Lower leg skin (tissue), 4 donors: ENCODE measurements at regions not wholly inside any gene's neighbourhood (a gene's known extent, or its start where the extent isn't known, plus 50 kb on each side); places are given as distances from the start of the nearest gene placed in this dataset.

Source experiments
- DNase-seq, 2 donors: peaks; one replicate each; pipeline ENCODE4 v3.0.0-alpha.2; 2019; ENCODE audit warnings: low spot score in 2 of 2
- H3K4me3 ChIP-seq: fragments of 200-600 bp; sonication (generic); 2 replicates; pipeline ENCODE4 v1.5.1; 2017; ENCODE audit warnings: mild to moderate bottlenecking, low read depth; ENCODE audit not compliant: poor library complexity, severe bottlenecking
- CTCF ChIP-seq, 3 donors: fragments of 450-650 bp; IDR thresholded peaks; one replicate each; pipeline ENCODE4 v1.5.1; 2016; ENCODE audit warnings: antibody characterized with exemption in 3 of 3, mild to moderate bottlenecking in 3 of 3, moderate library complexity in 2 of 3
- POLR2A ChIP-seq, 2 donors: fragments of 450-650 bp; IDR thresholded peaks; one replicate each; pipeline ENCODE4 v1.6.1; 2016 to 2017; ENCODE audit warnings: antibody characterized with exemption in 2 of 2, mild to moderate bottlenecking in 1 of 2, moderate library complexity in 1 of 2
- WGBS, 2 donors: methylation state at CpG; one replicate each; pipeline ENCODE4 v1.1.5; 2018; 5-methylcytosine and 5-hydroxymethylcytosine counted together
- intact Hi-C: fragments of 100-400 bp; cut with DNase I; formaldehyde crosslinking; loops from one replicate; pipeline ENCODE4 v1.15.0; 2023; ENCODE audit warnings: low total_unique reads

GRCh38 chr2:15092181-15092580, 459.7 kb downstream of the LRATD1 start:
- no peak overlapping the region for H3K4me3 ChIP-seq
- 14 to 50% methylated on average over 1 of the region's 1 CpG for WGBS, 2 donors
- DNase-seq, result no peak
- TF ChIP-seq POLR2A (IDR thresholded peaks at IDR 0.05), result no peak
- no peak for TF ChIP-seq CTCF (IDR thresholded peaks at IDR 0.05)
- intact Hi-C loops, result no loop called here

GRCh38 chr2:15092691-15093090, 460.2 kb downstream of the LRATD1 start:
- 46 to 53% methylated on average over 6 of the region's 6 CpGs for WGBS, 2 donors
- no peak overlapping the region for H3K4me3 ChIP-seq
- DNase-seq, result no peak
- TF ChIP-seq CTCF (IDR thresholded peaks at IDR 0.05), result no peak
- no peak for TF ChIP-seq POLR2A (IDR thresholded peaks at IDR 0.05)
- intact Hi-C loops, result no loop called here

GRCh38 chr2:15094161-15094560, 461.6 kb downstream of the LRATD1 start:
- TF ChIP-seq CTCF (IDR thresholded peaks at IDR 0.05), result no peak
- TF ChIP-seq POLR2A (IDR thresholded peaks at IDR 0.05), result no peak
- WGBS, 2 donors, result 85 to 89% methylated on average over 1 of the region's 1 CpG
- intact Hi-C loops, result no loop called here
- H3K4me3 ChIP-seq, result no peak overlapping the region
- DNase-seq, result no peak

GRCh38 chr2:15096873-15097272, 464.3 kb downstream of the NBAS start:
- TF ChIP-seq CTCF (IDR thresholded peaks at IDR 0.05), result no peak
- no peak for TF ChIP-seq POLR2A (IDR thresholded peaks at IDR 0.05)
- intact Hi-C loops, result no loop called here
- DNase-seq, result no peak
- no peak overlapping the region for H3K4me3 ChIP-seq

GRCh38 chr2:15107137-15107536, 454.0 kb downstream of the NBAS start:
- intact Hi-C loops, result no loop called here
- no peak overlapping the region for H3K4me3 ChIP-seq
- TF ChIP-seq POLR2A (IDR thresholded peaks at IDR 0.05), result no peak
- no peak for TF ChIP-seq CTCF (IDR thresholded peaks at IDR 0.05)
- no peak for DNase-seq
- WGBS, 2 donors, result 53 to 67% methylated on average over 1 of the region's 1 CpG

- intact Hi-C loops, result no loop called here
Observed at GRCh38 chr2:15111718-15112117, 449.4 kb downstream of the NBAS start.

More at GRCh38 chr2:15111718-15112117, 449.4 kb downstream of the NBAS start:
- TF ChIP-seq POLR2A (IDR thresholded peaks at IDR 0.05), result no peak
- 92 to 98% methylated on average over 1 of the region's 1 CpG for WGBS, 2 donors
- DNase-seq, result no peak
- H3K4me3 ChIP-seq, result no peak overlapping the region
